ENCODE measurements at regions not wholly inside any gene's neighbourhood (a gene's known extent, or its start where the extent isn't known, plus 50 kb on each side); places are given as distances from the start of the nearest gene placed in this dataset.

DNA sequence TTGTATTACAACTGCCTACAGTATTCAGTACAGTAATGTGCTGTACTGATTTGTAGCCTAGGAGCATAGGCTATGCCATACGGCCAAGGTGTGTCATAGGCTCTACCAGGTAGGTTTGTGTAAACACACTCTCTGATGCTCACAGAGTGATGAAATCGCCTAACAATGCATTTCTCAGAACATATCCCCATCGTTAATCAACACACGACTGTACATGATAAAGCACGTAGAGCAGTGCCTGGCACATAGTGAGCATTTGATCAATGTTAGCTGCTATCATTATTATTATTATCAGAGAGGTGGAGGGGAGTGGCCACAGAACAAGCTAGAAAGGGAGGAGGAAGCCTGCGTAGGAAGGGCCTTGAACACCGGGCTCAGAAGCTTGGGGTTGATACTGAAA, 81.1 kb upstream of the LHX1 start:
- TF ChIP-seq POLR2A (IDR thresholded peaks at IDR 0.05; ENCODE audit: low read depth, low read length) (no peak), POLR2AphosphoS5 (IDR thresholded peaks at IDR 0.05; ENCODE audit: low read depth, low read length) (no peak), TAF1 (IDR thresholded peaks at IDR 0.05; ENCODE audit: borderline replicate concordance, low read depth, low read length) (no peak)

Data from GM12892 (cell line).